ENCODE measurements at regions not wholly inside any gene's neighbourhood (a gene's known extent, or its start where the extent isn't known, plus 50 kb on each side); places are given as distances from the start of the nearest gene placed in this dataset.
A peak's percentile ranks its signal among the peaks of the same experiment; 100 is the strongest.
"Not testable (repeated sequence)": the region's sequence is repeated elsewhere in the genome, so short reads cannot be mapped to it uniquely, and the experiment has no call there.

DNA sequence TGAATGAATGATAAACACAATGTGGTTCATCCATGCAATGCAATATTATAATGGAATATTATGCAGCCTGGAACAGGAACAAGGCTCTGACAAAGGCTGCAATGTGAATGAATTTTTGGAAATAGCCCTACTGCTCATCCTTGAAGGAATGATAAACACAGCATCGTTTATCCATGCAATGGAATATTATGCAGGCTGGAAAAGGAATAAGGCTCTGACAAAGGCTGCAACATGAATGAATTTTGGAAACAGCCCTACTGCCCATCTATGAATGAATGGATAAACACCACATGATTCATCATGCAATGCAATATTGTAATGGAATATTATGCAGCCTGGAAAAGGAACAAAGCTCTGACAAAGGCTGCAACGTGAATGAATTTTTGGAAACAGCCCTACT lies 159.4 kb downstream of the CRLF2 start:
- Histone ChIP-seq H3K4me1 (ENCODE audit: insufficient read depth, low read length) (no peaks in the 10 kb centered on the region), H3K27me3 (ENCODE audit: insufficient read depth, low read length) (no peaks in the 10 kb centered on the region), H3K9me3 (ENCODE audit: low read depth, low read length) (peaks cover 28% of the 10 kb centered on the region), H3K4me3 (ENCODE audit: low read length) (no peak overlapping the region)

DNA sequence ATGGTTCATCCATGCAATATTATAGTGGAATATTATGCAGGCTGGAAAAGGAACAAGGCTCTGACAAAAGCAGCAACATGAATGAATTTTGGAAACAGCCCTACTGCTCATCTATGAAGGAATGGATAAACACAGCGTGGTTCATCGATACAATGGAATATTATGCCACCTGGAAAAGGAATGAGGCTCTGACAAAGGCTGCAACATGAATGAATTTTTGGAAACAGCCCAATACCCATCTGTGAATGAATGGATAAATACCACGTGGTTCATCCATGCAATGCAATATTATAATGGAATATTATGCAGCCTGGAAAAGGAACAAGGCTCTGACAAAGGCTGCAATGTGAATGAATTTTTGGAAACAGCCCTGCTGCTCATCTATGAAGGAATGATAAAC lies 160.4 kb downstream of the CRLF2 start:
- no peaks in the 10 kb centered on the region for H3K4me1 ChIP-seq (ENCODE audit: insufficient read depth, low read length)
- H3K9me3 ChIP-seq (ENCODE audit: low read depth, low read length), result peaks cover 28% of the 10 kb centered on the region
- H3K4me3 ChIP-seq (ENCODE audit: low read length), result no peak overlapping the region
- H3K27me3 ChIP-seq (ENCODE audit: insufficient read depth, low read length), result no peaks in the 10 kb centered on the region

DNA sequence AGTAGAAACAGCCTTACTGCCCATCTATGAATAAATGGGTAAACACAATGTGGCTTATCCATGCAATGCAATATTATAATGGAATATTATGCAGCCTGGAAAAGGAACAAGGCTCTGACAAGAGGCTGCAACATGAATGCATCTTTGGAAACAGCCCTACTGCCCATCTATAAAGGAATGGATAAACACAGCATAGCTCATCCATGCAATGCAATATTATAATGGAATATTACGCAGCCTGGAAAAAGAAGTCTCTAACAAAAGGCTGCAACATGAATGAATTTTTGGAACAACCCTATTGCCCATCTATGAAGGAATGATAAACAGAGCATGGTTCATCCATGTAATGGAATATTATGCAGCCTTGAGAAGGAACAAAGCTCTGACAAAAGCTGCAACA lies 161.0 kb downstream of the CRLF2 start:
- Histone ChIP-seq H3K4me1 (ENCODE audit: insufficient read depth, low read length) (no peaks in the 10 kb centered on the region), H3K4me3 (ENCODE audit: low read length) (no peak overlapping the region), H3K27me3 (ENCODE audit: insufficient read depth, low read length) (no peaks in the 10 kb centered on the region), H3K9me3 (ENCODE audit: low read depth, low read length) (peaks cover 28% of the 10 kb centered on the region)

DNA sequence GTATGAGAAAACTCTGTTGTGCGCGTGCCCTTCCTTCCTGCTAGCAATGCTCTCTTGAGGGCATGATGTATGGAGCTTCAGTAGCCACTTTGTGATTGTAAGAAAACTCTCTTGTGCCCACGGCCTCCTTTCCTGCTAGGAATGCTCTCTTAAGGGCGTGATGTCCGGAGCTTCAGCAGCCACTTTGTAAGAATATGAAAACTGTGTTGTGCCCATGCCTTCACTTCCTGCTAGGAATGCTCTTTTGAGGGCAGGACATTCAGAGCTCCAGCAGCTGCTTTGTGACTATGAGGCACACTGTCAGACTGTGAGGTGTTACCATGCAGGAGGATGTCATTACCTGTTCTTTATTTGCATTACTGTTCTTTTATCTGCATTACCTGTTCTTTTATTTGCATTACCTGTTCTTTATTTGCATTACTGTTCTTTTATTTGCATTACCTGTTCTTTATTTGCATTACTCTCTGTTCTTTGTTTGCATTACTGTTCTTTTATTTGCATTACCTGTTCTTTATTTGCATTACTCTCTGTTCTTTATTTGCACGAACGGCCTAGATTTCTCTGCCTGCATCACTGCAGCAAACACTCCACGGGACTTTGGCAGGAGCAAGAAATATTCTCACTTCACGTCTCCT lies 166.7 kb downstream of the CRLF2 start:
- H3K27me3 ChIP-seq (ENCODE audit: insufficient read depth, low read length), result no peaks in the 10 kb centered on the region
- H3K9me3 ChIP-seq (ENCODE audit: low read depth, low read length), result peaks cover 8% of the 10 kb centered on the region
- H3K4me3 ChIP-seq (ENCODE audit: low read length), result no peak overlapping the region
- no peaks in the 10 kb centered on the region for H3K4me1 ChIP-seq (ENCODE audit: insufficient read depth, low read length)

DNA sequence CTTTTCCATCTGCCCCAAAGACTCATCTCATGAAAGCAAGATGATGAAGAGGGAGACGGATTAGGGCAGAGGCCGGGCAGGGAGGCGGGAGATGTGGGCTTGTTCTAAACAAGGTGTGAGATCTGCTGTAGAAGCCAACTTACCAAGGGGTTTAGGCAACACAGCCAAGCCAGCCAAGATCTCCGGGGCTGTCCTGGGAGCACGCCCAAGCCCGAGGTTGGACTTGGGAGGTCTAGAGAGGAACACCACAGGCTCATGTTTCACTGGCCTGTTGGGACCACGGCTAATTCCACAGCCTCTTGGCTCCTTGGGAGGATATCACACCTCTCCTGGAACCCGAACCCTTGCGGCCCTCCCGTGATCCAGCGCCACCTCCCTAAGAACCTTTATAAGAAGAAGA lies 171.4 kb downstream of the CRLF2 start:
- H3K4me1 ChIP-seq (ENCODE audit: insufficient read depth, low read length), result no peaks in the 10 kb centered on the region
- H3K4me3 ChIP-seq (ENCODE audit: low read length), result no peak overlapping the region
- no peaks in the 10 kb centered on the region for H3K27me3 ChIP-seq (ENCODE audit: insufficient read depth, low read length)
- peaks cover 8% of the 10 kb centered on the region for H3K9me3 ChIP-seq (ENCODE audit: low read depth, low read length)

GRCh38 chrX:1035931-1036330 lies 176.5 kb downstream of the CRLF2 start:
- not testable (repeated sequence) for H3K4me1 ChIP-seq (ENCODE audit: insufficient read depth, low read length); H3K9me3 ChIP-seq (ENCODE audit: low read depth, low read length); H3K4me3 ChIP-seq (ENCODE audit: low read length); H3K27me3 ChIP-seq (ENCODE audit: insufficient read depth, low read length)

- H3K4me3 ChIP-seq (ENCODE audit: low read length), result no peak overlapping the region
- H3K4me1 ChIP-seq (ENCODE audit: insufficient read depth, low read length), result no peaks in the 10 kb centered on the region
- H3K9me3 ChIP-seq (ENCODE audit: low read depth, low read length), result no peaks in the 10 kb centered on the region
- no peaks in the 10 kb centered on the region for H3K27me3 ChIP-seq (ENCODE audit: insufficient read depth, low read length)
Measured at GRCh38 chrX:1035206-1035605, 177.2 kb downstream of the CRLF2 start.

DNA sequence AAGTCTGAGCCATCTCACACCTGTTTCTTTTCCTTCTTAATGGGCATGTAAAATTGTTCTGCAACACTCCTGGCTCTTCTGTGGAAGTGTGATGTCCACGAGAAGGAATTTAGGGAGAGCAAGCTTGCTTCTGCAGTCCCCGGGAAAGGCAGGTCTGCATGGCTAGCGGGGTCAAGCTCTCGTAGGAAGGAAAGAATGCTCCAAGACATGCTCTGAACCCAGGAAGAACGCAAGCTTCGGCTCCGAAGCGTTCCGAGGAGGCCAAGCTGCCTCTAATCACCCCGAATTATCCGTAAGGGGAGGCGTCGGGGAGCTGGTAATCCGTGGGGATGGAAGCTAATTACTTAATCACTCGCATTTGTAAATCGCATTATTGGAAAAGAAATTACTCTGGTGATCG lies 177.7 kb downstream of the CRLF2 start:
- H3K27me3 ChIP-seq (ENCODE audit: insufficient read depth, low read length), result no peaks in the 10 kb centered on the region
- H3K9me3 ChIP-seq (ENCODE audit: low read depth, low read length), result no peaks in the 10 kb centered on the region
- H3K4me1 ChIP-seq (ENCODE audit: insufficient read depth, low read length), result no peaks in the 10 kb centered on the region
- H3K4me3 ChIP-seq (ENCODE audit: low read length), result no peak overlapping the region

DNA sequence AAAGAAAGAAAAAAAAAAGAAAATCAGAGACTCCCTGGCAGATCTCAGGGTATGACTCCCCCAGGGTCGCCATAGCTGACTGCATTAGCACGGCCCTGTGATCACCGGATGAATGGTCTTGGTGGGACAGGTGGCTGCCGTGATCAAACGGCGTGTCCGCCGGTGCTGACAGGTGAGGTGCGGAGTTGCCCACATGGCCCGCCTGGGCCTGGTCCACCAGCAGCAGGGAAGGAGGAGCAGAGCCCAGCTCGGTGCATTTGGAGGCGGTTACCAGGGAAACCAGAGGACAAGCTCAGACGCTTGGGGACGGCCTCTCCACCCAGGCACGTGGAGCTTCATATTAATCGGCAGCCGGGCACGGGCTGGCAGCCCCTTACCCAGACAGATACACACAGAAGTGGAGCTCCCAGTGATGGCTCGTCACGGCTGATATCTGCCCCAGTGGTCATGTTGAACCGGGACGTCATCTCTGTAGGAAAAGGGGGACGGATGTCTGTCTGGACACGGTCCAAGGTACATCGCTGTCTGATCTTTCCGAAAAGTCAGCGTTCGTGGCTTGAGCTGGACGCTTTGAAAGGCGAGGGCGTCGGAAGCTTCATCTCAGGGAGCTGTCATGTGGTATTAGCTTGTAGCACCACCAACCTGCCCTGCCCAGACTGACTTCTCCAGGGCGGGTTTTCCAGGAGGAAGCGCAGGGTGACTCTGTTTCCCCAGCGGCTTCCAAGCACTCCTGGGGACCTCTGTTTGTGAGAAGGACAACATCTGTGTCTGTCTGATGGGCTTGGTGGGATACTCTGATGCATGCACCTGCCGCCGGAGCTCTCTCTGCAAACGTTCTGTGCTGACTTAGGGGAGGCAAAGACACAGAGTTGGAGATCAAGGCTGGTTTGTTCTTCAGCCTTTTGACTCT lies 180.7 kb downstream of the CRLF2 start:
- Histone ChIP-seq H3K27me3 (ENCODE audit: insufficient read depth, low read length) (no peaks in the 10 kb centered on the region), H3K9me3 (ENCODE audit: low read depth, low read length) (no peaks in the 10 kb centered on the region), H3K4me1 (ENCODE audit: insufficient read depth, low read length) (peaks cover 6% of the 10 kb centered on the region), H3K4me3 (ENCODE audit: low read length) (no peak overlapping the region)

- Histone ChIP-seq H3K4me3 (ENCODE audit: low read length) (no peak overlapping the region), H3K27me3 (ENCODE audit: insufficient read depth, low read length) (no peaks in the 10 kb centered on the region), H3K4me1 (ENCODE audit: insufficient read depth, low read length) (peaks cover 17% of the 10 kb centered on the region), H3K9me3 (ENCODE audit: low read depth, low read length) (no peaks in the 10 kb centered on the region)
Measured at GRCh38 chrX:1029494-1029893, 183.0 kb downstream of the CRLF2 start.

DNA sequence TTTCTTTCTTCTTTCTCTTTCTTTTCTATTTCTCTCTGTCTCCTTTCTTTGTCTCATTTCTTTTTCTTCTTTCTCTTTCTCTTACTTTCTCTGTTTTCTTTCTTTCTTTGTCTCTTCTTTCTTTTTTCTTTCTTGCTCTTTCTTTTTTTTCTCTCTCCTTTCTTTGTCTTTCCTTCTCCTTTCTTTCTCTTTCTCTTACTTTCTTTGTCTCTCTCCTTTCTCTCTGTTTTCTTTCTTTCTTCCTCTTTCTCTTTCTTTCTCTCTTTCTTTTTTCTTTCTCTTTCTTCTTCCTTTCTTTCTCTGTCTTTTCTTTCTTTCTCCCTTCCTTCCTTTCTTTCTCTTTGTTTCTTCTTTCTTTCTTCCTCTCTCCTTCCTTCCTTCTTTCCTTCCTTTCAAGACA lies 184.8 kb downstream of the CRLF2 start:
- Histone ChIP-seq H3K9me3 (ENCODE audit: low read depth, low read length) (no peaks in the 10 kb centered on the region), H3K4me1 (ENCODE audit: insufficient read depth, low read length) (peaks cover 17% of the 10 kb centered on the region), H3K27me3 (ENCODE audit: insufficient read depth, low read length) (no peaks in the 10 kb centered on the region), H3K4me3 (ENCODE audit: low read length) (no peak overlapping the region)

- Histone ChIP-seq H3K4me3 (ENCODE audit: low read length) (peak overlapping the region; percentile 23), H3K4me1 (ENCODE audit: insufficient read depth, low read length) (peaks cover 17% of the 10 kb centered on the region), H3K9me3 (ENCODE audit: low read depth, low read length) (no peaks in the 10 kb centered on the region), H3K27me3 (ENCODE audit: insufficient read depth, low read length) (no peaks in the 10 kb centered on the region)
Measured at GRCh38 chrX:1027133-1027532, 185.3 kb downstream of the CRLF2 start.

DNA sequence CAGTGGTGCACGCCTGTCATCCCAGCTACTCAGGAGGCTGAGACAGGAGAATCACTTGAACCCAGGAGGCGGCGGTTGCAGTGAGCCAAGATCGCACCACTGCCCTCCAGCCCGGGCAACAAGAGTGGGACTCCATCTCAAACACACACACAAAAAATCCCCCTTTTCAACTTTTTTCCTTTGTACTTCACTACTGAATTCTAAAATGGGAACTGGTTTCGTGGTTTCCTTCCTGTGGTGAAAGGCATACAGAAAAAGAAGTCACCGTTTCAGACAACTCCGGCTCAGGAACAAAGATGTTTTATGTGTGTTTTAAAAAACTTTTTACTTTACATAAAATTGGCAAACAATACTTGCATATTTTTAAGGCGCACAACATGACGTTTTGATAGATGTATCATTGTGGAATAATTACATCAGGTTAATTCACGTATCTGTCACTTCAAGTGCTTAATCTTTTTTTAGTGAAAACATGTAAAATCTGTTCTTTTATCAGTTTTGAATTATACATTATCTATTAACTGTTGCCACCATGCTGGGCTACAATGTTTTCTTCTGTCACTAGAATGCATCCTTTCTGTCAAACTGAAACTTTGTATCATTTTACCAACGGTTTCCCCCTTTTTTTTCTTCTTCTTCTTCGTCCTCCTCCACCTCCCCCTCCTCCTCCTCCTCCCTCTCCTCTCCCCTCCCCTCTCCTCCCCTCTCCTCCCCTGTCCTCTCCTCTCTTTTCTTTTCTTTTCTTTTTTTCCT lies 186.0 kb downstream of the CRLF2 start:
- no peaks in the 10 kb centered on the region for H3K27me3 ChIP-seq (ENCODE audit: insufficient read depth, low read length)
- peaks cover 17% of the 10 kb centered on the region for H3K4me1 ChIP-seq (ENCODE audit: insufficient read depth, low read length)
- H3K4me3 ChIP-seq (ENCODE audit: low read length), result peak overlapping the region; percentile 23
- peaks cover 3% of the 10 kb centered on the region for H3K9me3 ChIP-seq (ENCODE audit: low read depth, low read length)

- H3K9me3 ChIP-seq (ENCODE audit: low read depth, low read length), result peaks cover 11% of the 10 kb centered on the region
- no peaks in the 10 kb centered on the region for H3K27me3 ChIP-seq (ENCODE audit: insufficient read depth, low read length)
- H3K4me1 ChIP-seq (ENCODE audit: insufficient read depth, low read length), result peaks cover 17% of the 10 kb centered on the region
- no peak overlapping the region for H3K4me3 ChIP-seq (ENCODE audit: low read length)
Measured at GRCh38 chrX:1025413-1025812, 187.0 kb downstream of the CRLF2 start.

- no peak overlapping the region for H3K4me3 ChIP-seq (ENCODE audit: low read length)
- peaks cover 11% of the 10 kb centered on the region for H3K9me3 ChIP-seq (ENCODE audit: low read depth, low read length)
- no peaks in the 10 kb centered on the region for H3K27me3 ChIP-seq (ENCODE audit: insufficient read depth, low read length)
- peaks cover 17% of the 10 kb centered on the region for H3K4me1 ChIP-seq (ENCODE audit: insufficient read depth, low read length)
Measured at GRCh38 chrX:1023676-1024075, 188.8 kb downstream of the CRLF2 start.

Measured in mononuclear cell (primary cell).